NCI-H510A (cell line): ENCODE measurements at regions not wholly inside any gene's neighbourhood (a gene's known extent, or its start where the extent isn't known, plus 50 kb on each side); places are given as distances from the start of the nearest gene placed in this dataset.

ENCODE experiments used
- DNase-seq: peaks from one replicate; lab custom pipeline; 2025; lab: John Stamatoyannopoulos, UW

- no peak for DNase-seq
Observed at GRCh38 chr10:3464760-3465405, 292.3 kb upstream of the PITRM1 start.

- DNase-seq: no peak
Observed at GRCh38 chr10:3460420-3461128, 288.0 kb upstream of the PITRM1 start.

GRCh38 chr10:3455385-3456334, 283.1 kb upstream of the PITRM1 start:
- no peak for DNase-seq

GRCh38 chr10:3452683-3453361, 280.2 kb upstream of the PITRM1 start:
- DNase-seq: no peak

- no peak for DNase-seq
Observed at GRCh38 chr10:3452173-3452626, 279.6 kb upstream of the PITRM1 start.

GRCh38 chr10:3451516-3452172, 279.1 kb upstream of the PITRM1 start:
- no peak for DNase-seq

GRCh38 chr10:3446221-3446620, 273.6 kb upstream of the PITRM1 start:
- no peak for DNase-seq

GRCh38 chr10:3445648-3446047, 273.1 kb upstream of the PITRM1 start:
- DNase-seq: no peak

GRCh38 chr10:3442451-3442990, 269.9 kb upstream of the PITRM1 start:
- no peak for DNase-seq

- DNase-seq: no peak
Observed at GRCh38 chr10:3439183-3439582, 266.6 kb upstream of the PITRM1 start.

- no peak for DNase-seq
Observed at GRCh38 chr10:3438606-3439005, 266.0 kb upstream of the PITRM1 start.

- DNase-seq: no peak
Observed at GRCh38 chr10:3435671-3436070, 263.1 kb upstream of the PITRM1 start.

- no peak for DNase-seq
Observed at GRCh38 chr10:3433988-3434387, 261.4 kb upstream of the PITRM1 start.

- DNase-seq: no peak
Observed at GRCh38 chr10:3433131-3433530, 260.5 kb upstream of the PITRM1 start.

- DNase-seq: no peak
Observed at GRCh38 chr10:3432081-3432825, 259.7 kb upstream of the PITRM1 start.

- no peak for DNase-seq
Observed at GRCh38 chr10:3430501-3430900, 257.9 kb upstream of the PITRM1 start.

- no peak for DNase-seq
Observed at GRCh38 chr10:3429676-3430075, 257.1 kb upstream of the PITRM1 start.

- DNase-seq: no peak
Observed at GRCh38 chr10:3428826-3429225, 256.2 kb upstream of the PITRM1 start.

GRCh38 chr10:3427950-3428354, 255.4 kb upstream of the PITRM1 start:
- DNase-seq: no peak

- DNase-seq: no peak
Observed at GRCh38 chr10:3427347-3427746, 254.8 kb upstream of the PITRM1 start.
